ENCODE measurements at regions not wholly inside any gene's neighbourhood (a gene's known extent, or its start where the extent isn't known, plus 50 kb on each side); places are given as distances from the start of the nearest gene placed in this dataset.

DNA sequence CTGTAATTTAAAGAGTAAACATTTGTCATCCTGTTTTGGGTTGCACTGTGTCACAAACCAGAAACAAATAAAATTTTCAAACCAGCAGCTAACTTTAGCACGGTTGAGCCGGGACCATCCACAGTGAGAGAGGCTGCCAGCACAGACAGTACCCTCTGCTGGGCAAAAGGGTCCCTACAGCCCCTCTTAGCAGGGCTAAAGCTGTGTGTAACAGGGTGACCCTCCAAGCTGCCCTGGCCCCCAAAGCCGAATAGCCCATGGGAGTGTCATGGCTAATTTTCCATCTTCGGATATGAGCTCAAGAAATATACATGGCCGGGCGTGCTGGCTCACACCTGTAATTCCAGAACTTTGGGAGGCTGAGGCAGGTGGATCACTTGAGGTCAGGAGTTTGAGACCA is 157.1 kb upstream of the GRIN2B start:
- no peak for DNase-seq (ENCODE audit: low read depth)
- H3K4me3 ChIP-seq (ENCODE audit: low read depth, low read length), result no peak overlapping the region
- TF ChIP-seq, protein P1, sequence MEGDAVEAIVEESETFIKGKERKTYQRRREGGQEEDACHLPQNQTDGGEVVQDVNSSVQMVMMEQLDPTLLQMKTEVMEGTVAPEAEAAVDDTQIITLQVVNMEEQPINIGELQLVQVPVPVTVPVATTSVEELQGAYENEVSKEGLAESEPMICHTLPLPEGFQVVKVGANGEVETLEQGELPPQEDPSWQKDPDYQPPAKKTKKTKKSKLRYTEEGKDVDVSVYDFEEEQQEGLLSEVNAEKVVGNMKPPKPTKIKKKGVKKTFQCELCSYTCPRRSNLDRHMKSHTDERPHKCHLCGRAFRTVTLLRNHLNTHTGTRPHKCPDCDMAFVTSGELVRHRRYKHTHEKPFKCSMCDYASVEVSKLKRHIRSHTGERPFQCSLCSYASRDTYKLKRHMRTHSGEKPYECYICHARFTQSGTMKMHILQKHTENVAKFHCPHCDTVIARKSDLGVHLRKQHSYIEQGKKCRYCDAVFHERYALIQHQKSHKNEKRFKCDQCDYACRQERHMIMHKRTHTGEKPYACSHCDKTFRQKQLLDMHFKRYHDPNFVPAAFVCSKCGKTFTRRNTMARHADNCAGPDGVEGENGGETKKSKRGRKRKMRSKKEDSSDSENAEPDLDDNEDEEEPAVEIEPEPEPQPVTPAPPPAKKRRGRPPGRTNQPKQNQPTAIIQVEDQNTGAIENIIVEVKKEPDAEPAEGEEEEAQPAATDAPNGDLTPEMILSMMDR (IDR thresholded peaks at IDR 0.05; ENCODE audit: control insufficient read depth, extremely low read depth, insufficient read depth), result no peak

- TF ChIP-seq, protein P1 (IDR thresholded peaks at IDR 0.05; ENCODE audit: control insufficient read depth, extremely low read depth, insufficient read depth), result no peak
- DNase-seq (ENCODE audit: low read depth), result no peak
- no peak overlapping the region for H3K4me3 ChIP-seq (ENCODE audit: low read depth, low read length)
Measured at GRCh38 chr12:14148489-14149270, 167.3 kb upstream of the GRIN2B start.

DNA sequence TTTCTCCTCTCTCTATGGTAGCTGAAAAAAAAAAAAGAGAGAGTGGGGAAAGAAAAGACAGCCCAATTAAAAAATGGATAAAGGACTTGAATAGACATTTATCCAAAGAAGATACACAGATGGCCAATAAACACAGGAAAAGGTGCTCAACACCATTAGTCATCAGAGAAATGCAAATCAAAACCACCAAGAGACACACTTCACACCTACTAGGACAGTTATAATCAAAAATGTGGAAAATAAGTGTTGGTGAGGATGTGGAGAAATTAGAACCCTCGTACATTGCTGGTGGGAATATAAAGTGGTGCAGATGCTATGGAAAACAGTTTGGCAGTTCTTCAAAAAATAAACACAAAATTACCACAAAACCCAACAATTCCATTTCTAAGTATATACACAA is 172.4 kb upstream of the GRIN2B start:
- no peak overlapping the region for H3K4me3 ChIP-seq (ENCODE audit: low read depth, low read length)
- no peak for DNase-seq (ENCODE audit: low read depth)
- TF ChIP-seq, protein P1 (IDR thresholded peaks at IDR 0.05; ENCODE audit: control insufficient read depth, extremely low read depth, insufficient read depth), result no peak

GRCh38 chr12:14156606-14157005 is 175.2 kb upstream of the GRIN2B start:
- DNase-seq (ENCODE audit: low read depth), result no peak
- no peak overlapping the region for H3K4me3 ChIP-seq (ENCODE audit: low read depth, low read length)
- TF ChIP-seq, protein P1 (IDR thresholded peaks at IDR 0.05; ENCODE audit: control insufficient read depth, extremely low read depth, insufficient read depth), result no peak

DNA sequence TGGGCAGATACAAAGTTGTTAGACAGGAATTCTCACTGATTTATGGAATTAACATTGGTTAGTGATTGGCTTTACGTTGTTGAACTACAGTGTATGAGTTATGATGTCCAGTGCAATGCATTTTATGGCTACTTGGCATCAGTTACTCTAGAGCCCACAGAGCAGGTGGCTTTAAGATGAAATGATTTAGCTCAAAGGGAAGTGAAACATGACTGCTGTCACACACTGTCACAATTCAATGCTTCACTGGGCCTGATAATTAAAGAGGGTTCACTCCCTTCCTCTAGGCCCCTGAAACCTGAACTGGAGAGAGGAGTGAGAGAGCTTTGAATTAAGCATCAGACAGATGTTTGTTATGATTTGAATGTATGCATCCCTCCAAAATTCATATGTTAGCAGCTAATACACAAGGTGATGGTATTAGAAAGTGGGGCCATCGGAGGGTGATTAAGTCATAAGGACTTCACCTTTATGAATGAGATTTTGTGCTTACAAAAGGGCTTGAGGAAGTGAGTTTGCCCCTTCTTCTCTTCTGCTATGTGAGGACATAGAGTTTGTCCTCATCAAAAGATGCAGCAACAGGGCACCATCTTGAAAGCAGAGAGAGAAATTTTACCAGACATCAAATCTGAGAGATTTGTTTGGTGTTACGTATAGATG is 175.8 kb upstream of the GRIN2B start:
- TF ChIP-seq, protein P1 (IDR thresholded peaks at IDR 0.05; ENCODE audit: control insufficient read depth, extremely low read depth, insufficient read depth), result no peak
- DNase-seq (ENCODE audit: low read depth), result no peak
- H3K4me3 ChIP-seq (ENCODE audit: low read depth, low read length), result no peak overlapping the region

GRCh38 chr12:14164266-14164665 is 182.9 kb upstream of the GRIN2B start:
- no peak for DNase-seq (ENCODE audit: low read depth)
- TF ChIP-seq, protein P1 (IDR thresholded peaks at IDR 0.05; ENCODE audit: control insufficient read depth, extremely low read depth, insufficient read depth), result no peak
- no peak overlapping the region for H3K4me3 ChIP-seq (ENCODE audit: low read depth, low read length)

Measured in LNCaP clone FGC (cell line).